Osteoblast (primary cell): ENCODE measurements at regions not wholly inside any gene's neighbourhood (a gene's known extent, or its start where the extent isn't known, plus 50 kb on each side); places are given as distances from the start of the nearest gene placed in this dataset.
A peak's percentile ranks its signal among the peaks of the same experiment; 100 is the strongest.

Source experiments
- DNase-seq: peaks from one replicate; pipeline ENCODE4 v3.0.0; 2011; ENCODE audit warnings: low spot score, mixed read lengths; ENCODE audit not compliant: insufficient read length; ENCODE audit errors: missing footprints
- H2AFZ ChIP-seq: 2 replicates; pipeline ENCODE4 v1.6.0; 2011; ENCODE audit warnings: mild to moderate bottlenecking, low read length
- H3K27ac ChIP-seq: 2 replicates; pipeline ENCODE4 v1.5.1; 2011; ENCODE audit warnings: mild to moderate bottlenecking, low read depth, low read length, moderate library complexity
- H3K27me3 ChIP-seq: 2 replicates; pipeline ENCODE4 v1.6.0; 2012; ENCODE audit warnings: mild to moderate bottlenecking, control low read depth, inconsistent platforms, low read length, moderate library complexity; ENCODE audit not compliant: insufficient read depth
- H3K36me3 ChIP-seq: 2 replicates; pipeline ENCODE4 v1.5.1; 2011; ENCODE audit warnings: mild to moderate bottlenecking, low read length, control low read depth, moderate library complexity; ENCODE audit not compliant: insufficient read depth
- H3K4me1 ChIP-seq: 2 replicates; pipeline ENCODE4 v1.5.1; 2011; ENCODE audit warnings: mild to moderate bottlenecking, low read length, control low read depth, moderate library complexity; ENCODE audit not compliant: insufficient read depth
- H3K4me2 ChIP-seq: 2 replicates; pipeline ENCODE4 v1.6.0; 2011; ENCODE audit warnings: mild to moderate bottlenecking, low read length; ENCODE audit not compliant: insufficient read depth
- H3K4me3 ChIP-seq: fragments of 200-600 bp; sonication (generic); 3 replicates; pipeline ENCODE4 v1.5.1; 2012; ENCODE audit warnings: mild to moderate bottlenecking, low read length, inconsistent platforms; ENCODE audit not compliant: insufficient read depth
- H3K79me2 ChIP-seq: 2 replicates; pipeline ENCODE4 v1.6.0; 2012; ENCODE audit warnings: mild to moderate bottlenecking, low read length, control low read depth, inconsistent platforms; ENCODE audit not compliant: insufficient read depth
- H3K9me3 ChIP-seq: 2 replicates; pipeline ENCODE4 v1.5.1; 2011; ENCODE audit warnings: low read depth, low read length, control low read depth
- H4K20me1 ChIP-seq: 2 replicates; pipeline ENCODE4 v1.6.0; 2012; ENCODE audit warnings: mild to moderate bottlenecking, low read length, control low read depth; ENCODE audit not compliant: insufficient read depth
- CTCF ChIP-seq: IDR thresholded peaks from 2 replicates; pipeline ENCODE4 v1.5.1; 2011; ENCODE audit warnings: mild to moderate bottlenecking, low read depth, low read length, moderate library complexity; ENCODE audit errors: extremely low read depth

GRCh38 chr21:23083242-23083641 is 2085.0 kb downstream of the NCAM2 start:
- Histone ChIP-seq H3K4me3 (no peak overlapping the region), H3K36me3 (no peaks in the 10 kb centered on the region), H3K9me3 (no peaks in the 10 kb centered on the region), H3K27ac (no peak overlapping the region), H3K4me2 (no peak overlapping the region), H2AFZ (no peak overlapping the region), H4K20me1 (no peaks in the 10 kb centered on the region), H3K4me1 (no peaks in the 10 kb centered on the region), H3K79me2 (no peaks in the 10 kb centered on the region), H3K27me3 (no peaks in the 10 kb centered on the region)
- no peak for DNase-seq
- TF ChIP-seq CTCF: no peak

- Histone ChIP-seq H3K4me1 (no peaks in the 10 kb centered on the region), H3K36me3 (no peaks in the 10 kb centered on the region), H3K27me3 (no peaks in the 10 kb centered on the region), H4K20me1 (no peaks in the 10 kb centered on the region), H3K79me2 (no peaks in the 10 kb centered on the region), H3K4me3 (no peak overlapping the region), H3K27ac (no peak overlapping the region), H3K9me3 (peaks cover 4% of the 10 kb centered on the region), H3K4me2 (no peak overlapping the region), H2AFZ (no peak overlapping the region)
- DNase-seq: peak; percentile 25
- no peak for TF ChIP-seq CTCF
Measured at GRCh38 chr21:23093259-23093658, 2095.1 kb downstream of the NCAM2 start.

GRCh38 chr21:23099185-23099584 is 2101.0 kb downstream of the NCAM2 start:
- Histone ChIP-seq H3K36me3 (no peaks in the 10 kb centered on the region), H4K20me1 (no peaks in the 10 kb centered on the region), H3K4me3 (no peak overlapping the region), H3K27me3 (no peaks in the 10 kb centered on the region), H3K79me2 (no peaks in the 10 kb centered on the region), H2AFZ (no peak overlapping the region), H3K9me3 (no peaks in the 10 kb centered on the region), H3K4me2 (no peak overlapping the region), H3K4me1 (no peaks in the 10 kb centered on the region), H3K27ac (no peak overlapping the region)
- no peak for TF ChIP-seq CTCF
- DNase-seq: no peak

- no peaks in the 10 kb centered on the region for H3K36me3 ChIP-seq
- H3K27me3 ChIP-seq: no peaks in the 10 kb centered on the region
- no peaks in the 10 kb centered on the region for H3K4me1 ChIP-seq
- no peak overlapping the region for H3K4me2 ChIP-seq
- H3K79me2 ChIP-seq: no peaks in the 10 kb centered on the region
- H3K9me3 ChIP-seq: no peaks in the 10 kb centered on the region
- H2AFZ ChIP-seq: no peak overlapping the region
- TF ChIP-seq CTCF: no peak
- no peak for DNase-seq
- H4K20me1 ChIP-seq: no peaks in the 10 kb centered on the region
- no peak overlapping the region for H3K27ac ChIP-seq
- no peak overlapping the region for H3K4me3 ChIP-seq
Measured at GRCh38 chr21:23101111-23101510, 2102.9 kb downstream of the NCAM2 start.
